ENCODE measurements at regions not wholly inside any gene's neighbourhood (a gene's known extent, or its start where the extent isn't known, plus 50 kb on each side); places are given as distances from the start of the nearest gene placed in this dataset.

DNA sequence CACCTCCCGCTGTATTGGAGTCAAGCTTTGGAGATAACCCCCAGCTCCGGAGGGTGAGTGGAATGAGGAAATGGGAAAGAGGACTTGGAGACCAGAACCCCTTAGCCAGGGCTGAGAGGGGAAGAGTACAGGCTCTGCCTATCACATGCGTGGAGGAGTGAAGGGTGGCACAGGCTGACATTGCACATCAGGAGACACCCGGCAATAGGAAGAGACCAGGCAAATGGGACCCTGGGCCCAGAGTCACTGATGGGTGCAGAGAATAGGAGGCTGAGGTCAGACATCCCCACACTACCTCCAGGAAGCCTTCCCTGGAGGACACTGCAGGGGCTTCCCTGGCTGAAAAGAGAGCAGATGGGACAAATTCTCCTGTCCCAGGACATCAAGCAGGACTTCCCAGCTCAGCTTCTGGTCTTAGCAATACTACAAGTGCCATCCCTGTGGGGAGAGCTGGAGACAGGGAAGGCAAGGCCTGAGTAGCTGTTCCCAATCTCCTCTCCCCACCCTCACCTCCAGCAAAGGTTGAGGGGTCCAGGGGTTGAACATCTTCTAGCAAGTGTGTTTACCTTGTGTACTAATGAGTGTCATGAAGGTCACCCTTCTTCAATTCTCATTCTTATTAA lies 160.7 kb downstream of the BUD13 start:
- no peak for DNase-seq (ENCODE audit: extremely low spot score)
- H3K4me1 ChIP-seq (ENCODE audit: insufficient read depth), result no peaks in the 10 kb centered on the region
- no peaks in the 10 kb centered on the region for H3K36me3 ChIP-seq (ENCODE audit: insufficient read depth)
- WGBS, result 78% methylated on average over 4 of the region's 4 CpGs
- H3K4me3 ChIP-seq (ENCODE audit: low read depth, low read length), result no peak overlapping the region
- H3K27ac ChIP-seq (ENCODE audit: low read depth), result no peak overlapping the region

DNA sequence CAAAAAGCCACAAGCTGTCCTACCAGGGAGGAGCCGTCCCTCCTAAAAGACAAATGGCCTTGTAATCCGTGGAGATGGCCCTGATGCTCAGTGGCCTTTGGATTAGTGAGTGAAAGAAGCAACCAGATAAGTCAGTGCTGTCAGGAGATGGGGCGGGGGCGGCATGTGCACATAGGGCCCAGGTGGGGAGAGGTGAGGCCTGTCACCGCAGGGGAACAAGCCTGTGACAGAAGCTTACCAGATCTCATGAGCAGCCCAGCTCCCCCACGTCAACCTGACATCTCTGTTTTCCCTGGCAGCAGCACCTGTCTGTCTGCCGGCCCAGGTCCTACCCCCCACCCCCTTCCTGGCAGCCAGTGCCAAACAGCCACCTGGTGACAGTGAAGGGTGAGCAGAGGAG lies 162.6 kb downstream of the BUD13 start:
- no peak overlapping the region for H3K4me3 ChIP-seq (ENCODE audit: low read depth, low read length)
- no peak for DNase-seq (ENCODE audit: extremely low spot score)
- H3K27ac ChIP-seq (ENCODE audit: low read depth), result no peak overlapping the region
- H3K4me1 ChIP-seq (ENCODE audit: insufficient read depth), result no peaks in the 10 kb centered on the region
- 70% methylated on average over 7 of the region's 7 CpGs for WGBS
- no peaks in the 10 kb centered on the region for H3K36me3 ChIP-seq (ENCODE audit: insufficient read depth)

DNA sequence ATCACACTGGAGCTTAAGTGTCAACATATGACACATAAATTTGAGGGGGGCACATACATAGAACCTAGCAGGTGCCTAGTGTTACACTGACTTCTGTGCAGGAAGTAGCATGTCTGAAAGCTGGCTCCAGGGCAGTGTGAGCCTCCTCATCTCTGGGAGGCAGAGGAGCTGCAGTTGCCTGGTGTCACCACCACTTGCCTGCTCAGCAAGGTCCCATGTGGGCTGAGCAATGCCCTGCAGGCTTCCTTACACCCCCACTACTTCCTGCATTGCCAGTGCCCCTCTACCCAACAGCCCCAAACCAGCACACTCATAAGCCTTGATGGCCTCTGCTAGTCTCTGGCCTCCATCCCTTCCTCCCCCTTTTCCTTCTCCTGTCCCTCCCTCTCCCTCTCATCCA lies 165.8 kb downstream of the BUD13 start:
- no peak overlapping the region for H3K4me3 ChIP-seq (ENCODE audit: low read depth, low read length)
- H3K36me3 ChIP-seq (ENCODE audit: insufficient read depth), result no peaks in the 10 kb centered on the region
- no peaks in the 10 kb centered on the region for H3K4me1 ChIP-seq (ENCODE audit: insufficient read depth)
- no peak overlapping the region for H3K27ac ChIP-seq (ENCODE audit: low read depth)
- no peak for DNase-seq (ENCODE audit: extremely low spot score)

DNA sequence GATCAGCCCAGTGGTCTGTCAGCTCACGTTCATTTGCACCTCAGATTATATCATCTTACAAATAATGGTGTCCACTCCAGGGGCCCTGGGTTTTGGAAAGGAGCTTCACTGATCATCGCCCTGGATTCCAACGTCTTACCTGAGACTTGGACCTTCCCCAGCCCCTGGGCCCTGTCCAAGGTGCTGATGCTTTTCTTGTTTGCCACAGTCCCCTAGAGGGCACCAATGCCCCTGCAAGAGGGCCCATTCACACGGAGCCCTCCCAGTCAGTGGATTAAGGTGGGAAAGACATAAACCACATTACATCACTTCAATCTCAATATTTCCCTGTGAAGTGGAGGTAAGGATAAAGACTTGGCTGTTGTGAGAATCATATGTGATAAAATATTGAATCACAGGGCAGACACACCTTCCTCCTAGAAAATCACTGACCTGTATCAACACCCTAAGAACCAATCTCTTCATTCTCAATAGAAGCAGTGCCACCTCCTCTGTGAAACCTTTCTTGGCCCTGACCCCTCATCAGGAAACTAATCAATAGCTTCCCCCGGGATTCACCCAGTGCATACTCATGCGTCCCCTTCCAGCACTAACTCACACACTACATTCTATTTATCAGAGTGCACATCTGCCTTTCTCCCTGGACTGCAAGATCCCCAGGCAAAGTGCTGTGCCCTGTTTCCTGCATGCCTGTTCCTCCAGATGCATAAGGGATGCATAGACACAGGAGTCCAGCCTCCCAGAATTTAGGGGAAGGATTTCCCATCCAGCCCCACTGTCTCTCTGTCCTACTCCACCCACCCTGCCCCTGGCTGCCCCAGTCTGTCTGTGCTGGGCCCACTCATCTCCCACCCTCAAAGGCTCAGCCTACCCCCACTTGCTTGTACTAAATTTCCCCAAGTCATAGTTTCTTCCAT lies 167.0 kb downstream of the BUD13 start:
- H3K27ac ChIP-seq (ENCODE audit: low read depth), result no peak overlapping the region
- WGBS, result 33% methylated on average over 6 of the region's 6 CpGs
- no peak for DNase-seq (ENCODE audit: extremely low spot score)
- no peaks in the 10 kb centered on the region for H3K4me1 ChIP-seq (ENCODE audit: insufficient read depth)
- H3K4me3 ChIP-seq (ENCODE audit: low read depth, low read length), result no peak overlapping the region
- H3K36me3 ChIP-seq (ENCODE audit: insufficient read depth), result no peaks in the 10 kb centered on the region

DNA sequence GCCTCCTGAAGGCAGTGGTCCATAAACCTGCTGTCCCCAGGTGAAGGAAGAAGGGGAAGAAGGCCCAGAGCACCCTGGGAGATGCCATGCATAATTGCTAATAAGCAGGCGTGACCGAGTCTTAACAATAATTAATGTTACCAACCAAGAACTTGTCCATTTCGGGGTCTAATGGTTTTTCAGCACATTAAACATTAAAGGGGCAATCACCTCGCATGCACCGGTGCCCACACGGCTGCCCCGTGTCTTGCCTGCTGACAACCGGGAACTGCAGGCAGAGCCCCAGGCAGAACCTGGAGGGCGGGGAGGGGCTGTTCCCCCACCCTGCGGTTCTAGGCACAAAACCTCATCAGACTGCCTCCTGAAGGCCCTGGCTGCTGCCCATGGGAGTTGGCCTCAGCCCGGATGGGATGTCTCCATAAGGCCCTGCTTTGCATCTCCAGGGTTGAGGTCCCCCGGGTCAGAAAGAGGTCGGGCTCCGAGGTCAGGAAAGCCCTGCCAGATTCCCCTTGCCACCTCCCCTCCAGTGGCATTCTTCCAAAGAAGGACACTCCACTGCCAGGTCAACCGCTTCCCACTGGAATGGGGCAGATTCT lies 169.0 kb downstream of the BUD13 start:
- H3K4me3 ChIP-seq (ENCODE audit: low read depth, low read length), result no peak overlapping the region

DNA sequence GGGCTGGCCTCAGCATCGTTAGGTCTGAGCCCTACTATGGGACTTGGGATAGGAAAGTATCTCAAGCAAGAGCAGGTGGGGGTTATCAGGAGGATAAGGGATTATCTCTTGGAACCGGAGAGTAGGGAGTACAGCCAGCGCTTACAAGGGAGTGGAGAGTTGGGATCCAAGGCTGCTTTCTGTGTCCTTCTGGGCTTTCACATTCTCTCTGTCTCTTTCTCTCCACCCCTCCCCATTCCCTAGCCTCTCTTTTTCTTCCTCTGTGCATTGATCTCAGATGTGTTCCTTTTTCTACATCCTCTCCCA lies 170.2 kb downstream of the BUD13 start:
- H3K4me3 ChIP-seq (ENCODE audit: low read depth, low read length), result no peak overlapping the region
- DNase-seq (ENCODE audit: extremely low spot score), result no peak
- H3K36me3 ChIP-seq (ENCODE audit: insufficient read depth), result no peaks in the 10 kb centered on the region
- H3K4me1 ChIP-seq (ENCODE audit: insufficient read depth), result no peaks in the 10 kb centered on the region
- H3K27ac ChIP-seq (ENCODE audit: low read depth), result no peak overlapping the region
- WGBS, result 41% methylated on average over 3 of the region's 3 CpGs

More for the DNA sequence above, 169.0 kb downstream of the BUD13 start:
- Histone ChIP-seq H3K27ac (ENCODE audit: low read depth) (no peak overlapping the region), H3K36me3 (ENCODE audit: insufficient read depth) (no peaks in the 10 kb centered on the region), H3K4me1 (ENCODE audit: insufficient read depth) (no peaks in the 10 kb centered on the region)
- no peak for DNase-seq (ENCODE audit: extremely low spot score)
- WGBS, result 84% methylated on average over 15 of the region's 15 CpGs

DNA sequence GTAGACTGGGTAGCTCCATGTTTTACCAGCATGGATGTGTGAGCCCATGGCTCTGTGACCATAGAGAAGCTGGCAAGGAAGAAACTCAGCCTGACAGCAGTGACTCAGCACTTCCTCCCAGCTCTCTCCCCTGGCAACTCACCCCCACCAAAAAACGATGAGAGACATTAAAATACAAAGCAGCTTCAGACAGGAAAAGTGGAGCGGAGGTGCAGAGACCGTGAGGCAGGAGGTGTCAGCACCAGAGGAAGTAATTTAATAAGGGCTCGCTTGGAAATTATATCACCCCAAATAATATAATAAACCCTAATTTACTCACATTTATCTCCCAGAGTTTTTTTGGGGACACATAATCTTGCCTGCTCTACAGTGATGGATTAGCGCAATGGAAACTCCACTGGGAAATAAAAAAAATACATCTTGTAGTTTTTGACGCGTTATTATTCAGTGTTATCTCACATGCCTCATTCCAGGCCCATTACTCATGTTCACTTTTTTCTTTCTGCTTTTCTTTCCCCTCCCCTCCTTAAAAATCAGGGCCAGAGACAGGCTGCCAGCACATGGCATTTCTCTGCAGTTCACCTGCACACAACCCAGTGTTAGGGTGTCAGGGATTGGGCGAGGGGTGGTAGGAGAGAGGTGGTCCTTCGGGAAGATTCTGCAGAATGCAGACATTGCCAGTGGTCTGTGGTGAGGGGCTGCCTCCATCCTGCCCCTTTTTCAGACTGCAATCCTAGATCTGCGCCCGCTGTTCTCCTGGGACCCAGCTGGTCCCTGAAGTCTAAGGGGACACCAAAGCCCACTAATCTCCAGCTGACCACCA lies 170.8 kb downstream of the BUD13 start:
- Histone ChIP-seq H3K4me3 (ENCODE audit: low read depth, low read length) (no peak overlapping the region), H3K4me1 (ENCODE audit: insufficient read depth) (no peaks in the 10 kb centered on the region), H3K27ac (ENCODE audit: low read depth) (no peak overlapping the region), H3K36me3 (ENCODE audit: insufficient read depth) (no peaks in the 10 kb centered on the region)
- 71% methylated on average over 11 of the region's 11 CpGs for whole genome bisulfite sequencing
- DNase-seq (ENCODE audit: extremely low spot score), result no peak

DNA sequence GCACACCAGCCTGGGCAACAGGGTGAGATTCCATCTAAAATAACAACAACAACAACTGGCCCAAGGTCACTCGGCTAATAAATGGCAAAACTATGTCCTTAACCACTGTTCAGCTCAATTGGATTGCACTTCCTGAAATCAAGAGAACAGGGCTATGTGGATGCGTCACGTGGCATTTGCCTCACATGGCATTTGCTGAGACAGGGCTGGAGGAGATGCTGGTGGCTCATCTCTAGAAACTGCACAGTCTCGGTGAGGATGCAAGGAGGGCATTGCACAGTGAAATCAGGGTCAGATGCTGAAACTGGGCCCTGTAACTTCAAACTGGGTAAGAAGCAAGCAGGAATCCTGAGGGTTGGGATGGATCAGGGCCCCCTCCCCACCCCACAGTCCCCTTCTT lies 171.9 kb downstream of the BUD13 start:
- Histone ChIP-seq H3K4me3 (ENCODE audit: low read depth, low read length) (no peak overlapping the region), H3K36me3 (ENCODE audit: insufficient read depth) (no peaks in the 10 kb centered on the region), H3K4me1 (ENCODE audit: insufficient read depth) (no peaks in the 10 kb centered on the region), H3K27ac (ENCODE audit: low read depth) (no peak overlapping the region)
- 78% methylated on average over 4 of the region's 4 CpGs for WGBS
- DNase-seq (ENCODE audit: extremely low spot score), result no peak

DNA sequence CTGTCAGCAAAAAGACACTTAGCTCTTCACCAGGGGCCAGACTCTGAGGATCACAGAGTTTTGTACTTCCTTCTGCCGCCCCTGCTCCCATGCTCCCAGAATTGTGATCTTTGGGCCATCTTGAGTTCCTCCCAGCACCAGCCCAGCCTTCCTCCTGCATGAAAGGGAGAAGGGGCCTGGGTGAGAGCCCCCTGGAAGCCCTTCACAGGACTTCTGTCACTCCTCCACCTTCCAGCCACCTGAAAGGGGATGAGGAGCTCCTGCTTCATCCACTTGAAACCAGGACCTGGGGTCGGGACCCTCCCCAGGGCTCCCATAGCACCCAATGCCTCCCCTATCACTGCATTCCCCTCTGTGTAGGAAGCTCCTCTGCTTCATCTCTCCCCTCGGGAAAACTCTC lies 174.2 kb downstream of the BUD13 start:
- no peak for DNase-seq (ENCODE audit: extremely low spot score)
- Histone ChIP-seq H3K4me3 (ENCODE audit: low read depth, low read length) (no peak overlapping the region), H3K27ac (ENCODE audit: low read depth) (no peak overlapping the region), H3K4me1 (ENCODE audit: insufficient read depth) (no peaks in the 10 kb centered on the region), H3K36me3 (ENCODE audit: insufficient read depth) (no peaks in the 10 kb centered on the region)
- 76% methylated on average over 3 of the region's 3 CpGs for WGBS

DNA sequence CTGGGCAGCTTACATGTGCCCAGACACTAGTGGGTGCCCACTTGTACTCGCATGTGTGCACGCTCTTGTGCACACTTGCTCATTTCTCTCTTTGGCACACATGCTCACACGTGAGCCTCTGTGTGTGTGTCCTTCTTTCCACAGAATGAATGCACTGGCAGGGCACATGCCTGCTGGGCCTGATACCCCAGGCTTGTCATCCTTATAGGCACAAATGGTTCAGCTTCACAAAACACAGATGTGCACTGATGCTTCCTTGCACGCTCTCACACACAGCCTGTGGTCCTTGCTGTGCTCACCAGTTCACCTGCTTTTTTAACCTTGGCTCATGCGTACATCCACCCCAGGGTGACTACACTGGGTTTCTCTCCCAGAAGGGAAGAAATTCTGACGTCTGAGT lies 174.8 kb downstream of the BUD13 start:
- H3K27ac ChIP-seq (ENCODE audit: low read depth), result no peak overlapping the region
- DNase-seq (ENCODE audit: extremely low spot score), result no peak
- WGBS, result 82% methylated on average over 6 of the region's 6 CpGs
- no peaks in the 10 kb centered on the region for H3K4me1 ChIP-seq (ENCODE audit: insufficient read depth)
- H3K36me3 ChIP-seq (ENCODE audit: insufficient read depth), result no peaks in the 10 kb centered on the region
- no peak overlapping the region for H3K4me3 ChIP-seq (ENCODE audit: low read depth, low read length)

DNA sequence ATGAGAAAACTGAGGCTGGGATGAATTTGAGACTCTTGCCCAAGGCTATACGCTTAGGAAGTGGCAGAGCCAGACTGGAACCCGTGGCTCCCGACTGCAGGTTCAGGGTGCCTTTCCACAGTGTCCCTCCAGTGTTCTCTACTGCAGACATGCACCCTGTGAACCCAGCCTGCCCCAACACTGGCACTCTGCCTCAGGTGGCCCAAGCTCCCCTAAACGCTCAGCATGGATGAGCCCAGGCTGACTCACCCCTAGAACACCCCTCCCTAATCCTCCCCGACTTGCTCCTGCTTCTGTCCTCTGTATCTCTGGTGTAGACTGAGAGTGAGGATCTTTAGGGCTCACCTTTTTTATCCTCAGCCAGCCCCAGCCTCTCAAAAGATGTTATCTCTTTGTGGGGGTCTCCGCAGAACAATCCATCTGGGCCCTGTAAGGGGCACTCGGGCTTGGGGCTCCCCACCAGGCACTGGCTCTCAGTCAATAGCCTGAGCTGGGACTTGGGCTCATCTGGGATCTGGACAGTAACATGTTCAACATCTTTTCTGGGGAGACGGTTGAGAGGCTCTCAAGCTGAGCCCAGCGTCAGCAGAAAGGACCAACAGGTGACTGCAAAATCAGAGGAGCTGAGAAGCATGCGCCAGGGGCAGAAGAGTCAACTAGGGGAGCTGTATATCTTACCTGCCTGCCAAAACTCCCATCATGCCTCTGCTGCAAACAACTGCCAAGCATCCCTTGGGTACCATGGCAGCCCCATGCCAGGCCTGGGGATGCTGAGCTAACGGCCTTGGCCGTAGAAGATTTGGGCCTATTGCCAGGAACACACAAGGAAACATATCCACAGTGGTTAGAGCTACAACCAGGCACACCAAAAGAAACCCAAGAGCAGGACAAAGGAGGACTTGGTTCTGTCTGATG lies 176.2 kb downstream of the BUD13 start:
- no peak for DNase-seq (ENCODE audit: extremely low spot score)
- no peaks in the 10 kb centered on the region for H3K36me3 ChIP-seq (ENCODE audit: insufficient read depth)

DNA sequence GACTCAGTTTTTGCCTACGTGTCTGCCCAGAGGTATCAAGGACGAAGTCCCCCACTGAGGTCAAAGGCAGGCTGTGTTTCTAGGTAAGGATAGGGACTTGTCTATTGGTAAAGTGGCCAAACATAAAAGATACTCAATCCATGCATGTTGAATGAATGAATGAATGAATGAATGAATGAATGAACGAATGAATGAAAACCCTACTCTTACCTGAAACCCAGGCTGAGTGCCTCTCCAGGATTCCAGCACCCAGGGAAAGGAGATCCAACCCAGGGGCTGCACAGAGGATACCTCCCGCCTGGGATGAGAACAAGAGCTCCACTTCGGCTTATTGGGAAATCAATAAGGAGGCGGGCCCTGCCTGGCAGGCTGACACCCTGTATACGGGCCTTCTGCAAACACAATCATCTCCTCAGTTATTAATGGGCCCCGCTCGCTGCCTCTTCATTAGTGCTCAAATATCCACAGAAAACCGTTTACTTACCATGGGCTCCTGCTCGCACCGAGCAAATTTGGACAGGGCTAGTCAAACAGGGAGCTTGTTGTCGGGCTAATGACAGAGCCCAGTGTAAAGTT lies 177.4 kb downstream of the BUD13 start:
- Histone ChIP-seq H3K4me3 (ENCODE audit: low read depth, low read length) (no peak overlapping the region), H3K4me1 (ENCODE audit: insufficient read depth) (no peaks in the 10 kb centered on the region), H3K27ac (ENCODE audit: low read depth) (no peak overlapping the region), H3K36me3 (ENCODE audit: insufficient read depth) (no peaks in the 10 kb centered on the region)
- WGBS, result 72% methylated on average over 13 of the region's 13 CpGs
- no peak for DNase-seq (ENCODE audit: extremely low spot score)

More for the DNA sequence above, 176.2 kb downstream of the BUD13 start:
- Histone ChIP-seq H3K4me1 (ENCODE audit: insufficient read depth) (no peaks in the 10 kb centered on the region), H3K27ac (ENCODE audit: low read depth) (no peak overlapping the region), H3K4me3 (ENCODE audit: low read depth, low read length) (no peak overlapping the region)
- 72% methylated on average over 12 of the region's 12 CpGs for WGBS
